NCI-H345 treated with DMSO at 0.1 percent for 48 hours (cell line): ENCODE measurements at regions not wholly inside any gene's neighbourhood (a gene's known extent, or its start where the extent isn't known, plus 50 kb on each side); places are given as distances from the start of the nearest gene placed in this dataset.
A peak's percentile ranks its signal among the peaks of the same experiment; 100 is the strongest.

Experiments used
- DNase-seq: peaks from one replicate; lab custom pipeline; 2025; ENCODE audit not compliant: unreplicated experiment; lab: John Stamatoyannopoulos, UW

DNA sequence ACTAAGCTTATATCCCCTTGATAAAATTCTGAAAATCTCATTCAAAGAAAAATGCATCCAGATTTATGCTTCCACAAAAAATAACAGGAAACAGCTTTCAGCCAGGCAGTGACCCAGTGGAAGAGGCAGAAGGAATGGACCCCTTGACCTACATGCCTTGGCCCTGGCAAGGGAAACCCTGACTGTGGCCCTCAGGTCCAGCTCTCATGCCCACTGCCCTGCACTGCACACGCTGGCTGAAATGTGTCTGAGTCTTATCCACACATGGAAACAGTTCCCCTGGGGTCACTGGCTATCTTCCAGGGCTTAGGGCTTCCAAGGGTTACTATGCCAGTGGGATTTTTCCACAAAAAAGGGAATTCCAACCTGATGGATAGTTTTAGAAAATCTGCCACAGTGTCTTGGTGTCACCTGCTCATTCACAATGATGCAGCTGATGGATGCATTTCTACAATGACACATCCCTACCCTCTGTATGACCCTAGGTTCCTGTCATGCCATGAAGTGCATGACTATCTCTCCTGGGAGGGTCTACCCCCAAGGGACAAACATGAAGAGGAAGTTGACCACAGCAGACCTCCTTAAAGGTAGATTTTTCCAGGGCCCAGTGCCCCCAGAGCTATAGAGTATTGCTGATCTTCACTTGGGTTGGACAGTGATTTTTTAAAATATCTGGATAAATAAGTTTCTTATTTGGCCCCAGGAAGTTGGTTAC, 121.9 kb upstream of the CD93 start:
- no peak for DNase-seq

DNA sequence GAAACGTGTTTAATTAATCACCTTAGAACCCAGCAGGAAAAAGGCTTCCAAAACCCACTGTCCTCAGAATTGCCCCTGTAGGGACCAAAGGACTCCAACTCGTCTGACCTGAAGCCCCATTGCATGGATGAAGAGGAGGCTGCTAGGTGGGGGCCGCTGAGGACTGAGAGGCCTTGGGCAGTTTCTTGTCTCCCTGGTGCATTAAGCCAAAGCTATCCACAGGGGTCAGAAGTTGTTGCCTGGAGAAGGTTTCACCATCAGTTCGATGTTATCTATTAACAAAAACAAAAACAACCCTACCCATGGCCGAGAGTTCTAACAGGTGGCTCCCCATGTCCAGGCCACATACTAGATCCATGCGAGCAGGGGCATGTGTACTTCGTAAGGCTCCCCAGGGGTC, 120.9 kb upstream of the CD93 start:
- no peak for DNase-seq

DNA sequence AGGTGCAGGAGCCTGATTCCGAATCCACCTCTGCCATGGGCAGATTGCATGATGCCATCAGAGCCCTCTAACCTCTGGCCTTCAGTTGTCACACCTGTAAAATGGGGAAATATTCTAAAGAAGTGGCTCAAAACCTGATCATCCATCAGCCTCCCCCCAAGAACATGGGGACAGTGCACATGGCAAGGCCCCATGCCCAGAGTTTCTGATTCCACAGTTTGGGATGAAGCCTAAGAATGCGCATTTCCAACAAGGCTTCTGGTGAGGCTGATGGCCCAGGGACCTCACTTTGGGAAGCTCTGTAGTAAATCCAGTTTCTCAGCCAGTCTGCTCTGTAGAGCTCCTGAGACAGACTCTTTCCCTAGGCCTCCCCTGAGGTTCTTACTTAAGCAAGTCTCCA, 119.9 kb upstream of the CD93 start:
- no peak for DNase-seq

DNA sequence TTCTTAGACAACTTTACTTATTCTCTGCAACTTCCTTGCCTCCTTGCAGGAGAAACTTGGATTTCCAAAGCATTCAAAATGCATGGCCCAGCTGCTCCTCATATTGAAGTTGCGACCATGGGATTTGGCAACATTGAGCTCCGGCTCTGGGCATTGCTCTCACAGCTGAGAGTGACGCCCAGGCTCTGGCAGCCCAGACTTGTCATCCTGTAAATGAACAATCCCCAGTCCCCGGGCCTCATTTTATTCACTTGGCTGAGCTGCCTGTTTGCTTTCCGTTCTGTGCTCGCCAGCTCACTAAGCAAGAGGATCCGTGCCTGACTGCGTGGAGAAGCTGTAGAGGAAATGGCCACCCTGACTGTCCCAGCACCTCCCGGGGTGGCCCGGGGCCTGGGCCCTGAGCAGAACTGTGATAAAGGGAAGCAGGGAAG, 119.5 kb upstream of the CD93 start:
- peak; percentile 74 for DNase-seq

- peak; percentile 74 for DNase-seq
Measured at GRCh38 chr20:23205211-23205610, 119.1 kb upstream of the CD93 start.

- no peak for DNase-seq
Measured at GRCh38 chr20:23203951-23204730, 118.0 kb upstream of the CD93 start.

DNA sequence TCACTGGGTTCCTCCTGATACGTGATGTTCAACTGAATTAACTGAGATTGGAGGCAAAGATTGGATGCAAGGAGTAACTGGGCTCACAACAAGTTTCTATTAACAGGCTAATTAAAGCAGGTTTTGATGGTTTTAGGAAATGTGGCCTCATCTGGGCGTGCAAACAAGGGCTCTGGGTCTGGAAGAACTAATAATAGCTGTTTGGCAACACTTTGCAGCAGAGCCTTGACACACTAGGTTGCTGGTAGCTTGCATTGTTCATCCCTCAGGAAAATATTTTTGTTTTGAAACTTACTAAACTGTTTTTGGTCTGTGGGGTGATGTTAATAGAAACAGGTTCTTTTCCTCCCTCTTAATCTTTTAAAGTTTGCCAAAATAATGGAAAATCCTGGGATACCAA, 117.2 kb upstream of the CD93 start:
- DNase-seq = no peak

DNA sequence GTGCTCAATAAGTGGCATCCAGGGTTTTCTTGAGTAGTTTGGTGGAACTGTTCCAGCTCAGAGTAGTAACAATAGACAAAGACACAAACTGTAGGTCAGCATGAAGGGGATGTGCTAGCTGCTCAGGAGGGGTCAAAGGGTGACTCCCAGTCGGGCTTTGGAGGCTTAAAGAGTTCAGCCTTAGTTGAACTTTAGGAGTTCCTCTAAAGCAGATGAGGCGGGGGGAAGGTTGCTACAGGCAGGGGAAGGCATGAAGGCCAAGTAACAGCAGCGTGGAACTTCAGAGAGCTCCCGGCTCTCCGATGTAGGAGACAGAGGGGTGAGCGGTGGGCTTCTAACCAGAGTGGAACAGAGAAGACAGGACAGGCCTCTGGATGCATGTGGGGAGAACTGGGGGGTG, 115.5 kb upstream of the CD93 start:
- DNase-seq = no peak

DNA sequence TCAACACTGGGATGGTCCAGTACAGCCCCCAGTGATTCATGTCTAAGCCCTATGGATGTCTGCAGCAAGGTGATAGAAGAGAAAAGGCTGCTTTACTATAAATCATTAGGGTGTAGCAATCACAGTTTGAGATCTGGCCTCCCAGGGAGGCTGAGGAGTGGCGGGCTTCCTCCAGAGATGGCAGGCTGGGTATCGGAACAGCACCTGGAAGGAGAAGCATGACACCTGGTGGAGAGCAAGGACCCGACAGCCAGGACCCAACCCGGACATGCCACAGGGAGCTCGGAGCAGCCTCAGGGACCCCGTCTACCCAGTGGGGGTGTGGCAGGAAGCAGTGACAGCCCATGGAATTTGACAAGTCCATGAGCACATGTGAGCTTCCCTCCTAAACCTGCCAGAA, 114.8 kb upstream of the CD93 start:
- DNase-seq = no peak

- DNase-seq = no peak
Measured at GRCh38 chr20:23200413-23200812, 114.3 kb upstream of the CD93 start.

DNA sequence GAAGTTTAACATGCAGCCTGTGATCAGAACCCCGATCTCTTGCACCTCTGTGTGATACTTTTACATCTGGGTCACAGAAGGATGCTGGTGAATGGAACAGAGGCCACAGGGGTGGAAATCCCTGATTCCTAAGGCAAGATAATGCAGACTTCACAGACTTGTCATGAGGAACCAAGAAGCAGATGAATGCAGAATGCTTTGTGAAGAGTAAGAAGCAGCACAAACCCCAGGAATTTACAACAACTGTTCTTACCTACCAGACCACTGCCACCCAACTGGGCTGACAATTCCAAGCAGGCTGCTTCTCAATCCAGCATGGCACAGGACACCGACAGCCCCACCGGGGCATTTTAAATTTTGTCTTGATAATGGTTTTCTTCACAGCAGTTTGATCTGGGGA, 113.2 kb upstream of the CD93 start:
- no peak for DNase-seq

DNA sequence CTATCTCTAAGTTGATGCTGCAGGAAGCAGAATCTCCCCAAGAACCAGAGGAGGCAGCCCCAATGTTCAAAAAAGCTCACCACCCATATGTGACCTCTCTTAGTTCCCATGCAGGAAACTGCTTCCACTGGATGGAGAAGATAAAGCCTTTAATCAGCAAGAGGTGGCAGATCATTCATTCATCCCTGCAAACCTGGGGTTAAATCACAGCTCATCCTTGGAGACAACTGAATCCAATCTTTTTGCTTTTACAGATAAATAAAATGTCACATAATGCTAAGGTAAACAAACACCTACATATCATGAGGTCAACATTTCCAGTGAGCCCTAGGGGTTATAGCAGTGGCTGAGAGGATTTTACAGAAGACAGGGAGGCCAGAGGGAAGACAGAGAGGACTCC, 112.7 kb upstream of the CD93 start:
- DNase-seq = no peak

- no peak for DNase-seq
Measured at GRCh38 chr20:23197836-23198235, 111.7 kb upstream of the CD93 start.

DNA sequence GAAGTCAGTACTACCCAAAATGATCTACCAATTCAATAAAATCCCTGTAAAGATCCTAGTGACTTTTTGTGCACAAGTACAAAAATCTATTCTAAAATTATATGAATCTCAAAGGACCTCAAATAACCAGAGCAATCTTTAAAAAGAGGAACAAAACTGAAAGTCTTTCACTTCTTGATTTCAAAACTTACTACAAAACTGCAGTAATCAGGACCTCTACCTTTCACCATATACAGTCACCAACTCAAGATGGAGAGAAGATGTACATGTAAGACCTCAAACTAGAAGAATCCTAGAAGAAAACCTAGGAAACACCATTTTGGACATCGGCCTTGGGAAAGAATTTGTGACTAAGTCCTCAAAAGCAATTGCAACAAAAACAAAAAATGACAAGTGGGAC, 109.5 kb upstream of the CD93 start:
- DNase-seq = no peak

DNA sequence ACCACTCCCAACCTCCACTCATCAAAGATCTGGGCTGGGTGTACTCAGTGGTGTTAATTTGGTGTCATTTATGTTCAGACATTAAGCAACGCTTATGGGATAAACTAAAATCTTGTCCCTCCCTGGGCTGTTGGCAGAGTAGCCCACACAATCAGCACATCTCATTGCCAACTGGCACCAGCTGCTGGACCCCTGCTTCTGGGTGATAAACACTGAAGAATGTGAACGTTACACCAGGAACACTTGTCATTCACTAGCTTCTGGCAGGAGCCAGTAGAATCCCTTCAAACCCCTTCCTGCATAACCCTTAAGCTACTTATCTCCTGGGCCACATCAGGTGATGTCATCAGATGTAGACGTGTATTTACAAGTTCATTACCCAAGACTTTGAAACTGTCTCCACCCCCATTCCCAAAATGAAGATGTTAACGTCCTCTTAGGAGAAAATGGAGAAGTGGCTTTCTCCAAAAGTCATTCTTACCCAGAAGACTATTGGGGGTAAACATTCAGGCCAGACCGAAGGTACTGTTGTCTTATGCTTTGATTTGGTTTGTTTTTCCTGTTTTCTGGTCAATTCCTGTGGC, 107.8 kb upstream of the CD93 start:
- no peak for DNase-seq

- no peak for DNase-seq
Measured at GRCh38 chr20:23192469-23192868, 106.3 kb upstream of the CD93 start.

DNA sequence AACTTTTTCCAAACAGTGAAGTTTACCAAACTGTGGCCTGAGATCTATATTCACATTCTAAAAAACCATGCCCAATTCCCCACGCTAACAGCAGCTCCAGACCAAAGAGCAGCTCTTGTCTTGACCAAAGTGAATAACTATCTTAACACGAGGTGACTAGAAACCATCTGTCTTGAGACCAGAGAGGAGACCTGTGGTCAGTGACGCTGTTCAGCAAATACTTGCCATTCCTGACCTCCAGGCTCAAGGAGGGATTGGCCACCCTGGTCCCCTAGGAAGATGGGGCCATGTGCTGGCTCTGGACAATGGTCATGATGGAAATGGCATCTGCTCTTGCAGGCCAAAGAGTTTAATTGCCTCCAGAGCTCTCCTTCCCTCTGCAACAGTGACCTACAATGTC, 104.4 kb upstream of the CD93 start:
- DNase-seq = no peak

GRCh38 chr20:23189854-23190253, 103.7 kb upstream of the CD93 start:
- DNase-seq = no peak

- DNase-seq = no peak
Measured at GRCh38 chr20:23189341-23189740, 103.2 kb upstream of the CD93 start.

GRCh38 chr20:23188377-23189169, 102.4 kb upstream of the CD93 start:
- DNase-seq = no peak

DNA sequence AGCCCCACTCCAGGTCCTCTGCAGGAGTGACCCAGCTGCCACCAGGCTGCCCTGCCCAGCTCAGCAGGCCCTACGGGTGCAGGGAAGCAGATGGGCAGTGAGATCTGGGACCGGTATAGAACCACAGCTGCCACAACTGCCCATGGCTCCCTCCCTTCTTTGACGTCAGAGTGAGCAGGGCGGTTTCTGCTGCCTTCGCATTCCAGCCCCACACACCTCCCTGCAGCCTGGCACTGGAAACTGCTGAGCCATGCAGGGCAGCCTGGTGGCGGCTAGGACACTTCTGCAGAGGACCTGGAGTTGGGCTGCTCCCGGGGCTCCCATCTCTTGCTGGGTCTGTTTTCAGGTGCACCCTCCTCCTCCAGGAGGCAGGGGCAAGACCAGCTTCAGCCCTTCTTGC, 101.6 kb upstream of the CD93 start:
- no peak for DNase-seq

GRCh38 chr20:23186808-23187207, 100.7 kb upstream of the CD93 start:
- no peak for DNase-seq
